ENCODE measurements at regions not wholly inside any gene's neighbourhood (a gene's known extent, or its start where the extent isn't known, plus 50 kb on each side); places are given as distances from the start of the nearest gene placed in this dataset.
"Not testable (repeated sequence)": the region's sequence is repeated elsewhere in the genome, so short reads cannot be mapped to it uniquely, and the experiment has no call there.

- Histone ChIP-seq H3K27ac (no peak overlapping the region), H3K9me3 (ENCODE audit: severe bottlenecking) (peaks cover 4% of the 10 kb centered on the region), H3K4me3 (ENCODE audit: low read depth, low read length) (no peak overlapping the region), H3K36me3 (no peaks in the 10 kb centered on the region), H3K27me3 (ENCODE audit: insufficient read depth, low read depth, severe bottlenecking) (no peaks in the 10 kb centered on the region)
- DNase-seq: no peak
- no peak for TF ChIP-seq CTCF (IDR thresholded peaks at IDR 0.05; ENCODE audit: low read depth, low read length)
Measured at GRCh38 chr1:115160728-115161127, 71.4 kb upstream of the TSPAN2 start.

- Histone ChIP-seq H3K9me3 (ENCODE audit: severe bottlenecking) (peaks cover 4% of the 10 kb centered on the region), H3K4me3 (ENCODE audit: low read depth, low read length) (no peak overlapping the region), H3K27ac (no peak overlapping the region), H3K27me3 (ENCODE audit: insufficient read depth, low read depth, severe bottlenecking) (no peaks in the 10 kb centered on the region), H3K36me3 (no peaks in the 10 kb centered on the region)
- no peak for TF ChIP-seq CTCF (IDR thresholded peaks at IDR 0.05; ENCODE audit: low read depth, low read length)
- DNase-seq: no peak
Measured at GRCh38 chr1:115159958-115160357, 70.7 kb upstream of the TSPAN2 start.

GRCh38 chr1:115158181-115158580 is 68.9 kb upstream of the TSPAN2 start:
- Histone ChIP-seq H3K4me3 (ENCODE audit: low read depth, low read length) (no peak overlapping the region), H3K9me3 (ENCODE audit: severe bottlenecking) (no peaks in the 10 kb centered on the region), H3K27me3 (ENCODE audit: insufficient read depth, low read depth, severe bottlenecking) (no peaks in the 10 kb centered on the region), H3K36me3 (no peaks in the 10 kb centered on the region), H3K27ac (no peak overlapping the region)
- DNase-seq: no peak
- TF ChIP-seq CTCF (IDR thresholded peaks at IDR 0.05; ENCODE audit: low read depth, low read length): no peak

- TF ChIP-seq CTCF (IDR thresholded peaks at IDR 0.05; ENCODE audit: low read depth, low read length): no peak
- no peaks in the 10 kb centered on the region for H3K36me3 ChIP-seq
- no peak for DNase-seq
- H3K27me3 ChIP-seq (ENCODE audit: insufficient read depth, low read depth, severe bottlenecking): no peaks in the 10 kb centered on the region
- H3K4me3 ChIP-seq (ENCODE audit: low read depth, low read length): no peak overlapping the region
- no peak overlapping the region for H3K27ac ChIP-seq
- no peaks in the 10 kb centered on the region for H3K9me3 ChIP-seq (ENCODE audit: severe bottlenecking)
Measured at GRCh38 chr1:115156826-115157468, 67.6 kb upstream of the TSPAN2 start.

- Histone ChIP-seq H3K36me3 (no peaks in the 10 kb centered on the region), H3K27me3 (ENCODE audit: insufficient read depth, low read depth, severe bottlenecking) (no peaks in the 10 kb centered on the region), H3K4me3 (ENCODE audit: low read depth, low read length) (no peak overlapping the region), H3K9me3 (ENCODE audit: severe bottlenecking) (no peaks in the 10 kb centered on the region), H3K27ac (no peak overlapping the region)
- no peak for DNase-seq
- TF ChIP-seq CTCF (IDR thresholded peaks at IDR 0.05; ENCODE audit: low read depth, low read length): no peak
Measured at GRCh38 chr1:115153966-115154557, 64.8 kb upstream of the TSPAN2 start.

- not testable (repeated sequence) for H3K9me3 ChIP-seq (ENCODE audit: severe bottlenecking); H3K27ac ChIP-seq; H3K36me3 ChIP-seq; H3K27me3 ChIP-seq (ENCODE audit: insufficient read depth, low read depth, severe bottlenecking); DNase-seq; H3K4me3 ChIP-seq (ENCODE audit: low read depth, low read length)
Measured at GRCh38 chr1:115147928-115148327, 58.6 kb upstream of the TSPAN2 start.

Data from WERI-Rb-1 (cell line).